Esophagus mucosa (tissue), 1 donor: ENCODE measurements at regions not wholly inside any gene's neighbourhood (a gene's known extent, or its start where the extent isn't known, plus 50 kb on each side); places are given as distances from the start of the nearest gene placed in this dataset.
"Not testable (repeated sequence)": the region's sequence is repeated elsewhere in the genome, so short reads cannot be mapped to it uniquely, and the experiment has no call there.

Experiments used
- ATAC-seq: fragments of 200-7000 bp; cut with Tn5 transposase; one replicate; pipeline ENCODE4 v1.9.1; 2020
- donor health status: DM: yes; HTN: yes; CAD: no.

GRCh38 chr2:167745667-167746066, 501.7 kb downstream of the STK39 start:
- ATAC-seq, result no peak

- not testable (repeated sequence) for ATAC-seq
These were observed 507.5 kb downstream of the STK39 start for GRCh38 chr2:167739921-167740320.

GRCh38 chr2:167733747-167734146, 513.6 kb downstream of the STK39 start:
- ATAC-seq, result no peak

DNA sequence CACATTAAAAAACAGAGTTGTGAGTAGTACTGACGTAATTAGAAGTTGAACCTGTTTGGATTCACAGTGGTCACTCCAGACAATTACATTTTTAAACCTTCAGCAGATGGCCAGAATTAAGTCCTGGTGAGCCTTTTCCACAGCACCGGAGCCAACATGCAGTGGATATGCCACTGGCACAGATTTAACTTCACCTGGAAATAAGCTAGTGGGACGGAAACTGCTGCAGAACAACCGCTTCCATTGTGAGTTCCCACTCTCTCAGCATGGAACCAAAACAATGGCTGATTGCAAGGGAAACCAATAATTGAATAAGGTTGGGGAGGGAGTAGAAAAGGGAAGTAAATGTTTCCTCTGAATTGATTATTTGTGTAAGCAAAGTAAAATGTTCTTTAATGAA, 515.1 kb downstream of the STK39 start:
- ATAC-seq, result no peak

GRCh38 chr2:167729911-167730310, 517.5 kb downstream of the STK39 start:
- no peak for ATAC-seq

- no peak for ATAC-seq
These were observed 520.6 kb downstream of the STK39 start for GRCh38 chr2:167726788-167727187.

- ATAC-seq, result no peak
These were observed 525.8 kb downstream of the STK39 start for GRCh38 chr2:167721593-167721992.

GRCh38 chr2:167719410-167719809, 528.0 kb downstream of the STK39 start:
- no peak for ATAC-seq

DNA sequence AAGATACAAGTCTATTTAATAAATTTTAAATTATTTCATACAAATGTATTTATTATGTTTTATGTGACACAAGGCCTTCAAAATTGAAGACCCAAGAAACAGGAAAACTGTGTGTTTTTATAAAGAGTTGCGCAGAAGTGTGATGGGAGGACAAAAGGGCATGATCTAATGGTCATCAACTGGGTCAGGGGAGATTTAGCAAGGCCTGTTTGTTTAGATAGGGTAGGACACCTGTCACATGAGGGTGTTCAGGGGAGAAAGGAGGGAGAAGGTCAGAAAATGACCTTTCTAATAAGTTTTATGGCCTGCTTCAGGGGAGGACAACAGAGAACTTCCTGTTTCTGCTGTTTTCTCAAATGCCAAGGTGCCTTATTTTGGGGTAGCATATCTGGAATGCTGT, 528.8 kb downstream of the STK39 start:
- no peak for ATAC-seq

DNA sequence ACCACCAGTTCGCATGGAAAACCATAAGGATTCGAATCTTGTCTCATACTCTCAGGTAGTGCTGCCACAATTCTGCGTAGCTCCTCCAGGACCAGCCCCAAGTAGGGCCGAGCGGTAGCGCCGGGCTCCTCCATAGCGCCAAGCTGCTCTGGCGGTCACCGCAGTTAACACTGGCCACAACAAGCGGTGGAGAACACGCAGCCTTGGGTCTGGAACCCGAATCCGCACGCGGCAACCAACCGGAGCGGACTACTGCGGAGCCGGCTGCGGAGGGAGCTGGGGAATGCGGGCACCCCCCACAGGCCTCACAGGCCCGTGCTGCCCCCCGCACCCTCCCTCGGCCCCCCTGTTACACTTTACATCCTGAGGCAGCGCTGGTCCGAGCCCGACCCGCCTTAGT, 531.5 kb downstream of the STK39 start:
- no peak for ATAC-seq

GRCh38 chr2:167715498-167715897, 531.9 kb downstream of the STK39 start:
- not testable (repeated sequence) for ATAC-seq

DNA sequence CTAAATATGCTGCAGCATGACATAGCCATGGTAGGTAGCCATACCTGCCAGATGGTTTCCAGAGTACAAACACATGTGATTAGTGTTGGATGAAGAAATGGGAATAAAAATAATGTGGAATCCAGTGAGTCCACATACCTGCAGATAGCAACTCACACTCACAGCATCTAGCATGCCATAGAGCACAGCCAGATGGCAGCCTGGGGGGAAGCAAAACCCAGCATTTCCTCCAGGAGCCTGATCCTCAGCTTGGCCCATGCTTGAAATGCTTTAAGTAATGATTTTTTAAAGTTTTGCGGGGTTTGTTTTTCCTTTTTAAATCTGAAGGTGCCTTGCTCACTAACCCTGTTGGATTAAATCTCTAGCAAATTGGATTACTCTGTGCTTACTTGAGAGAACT, 535.1 kb downstream of the STK39 start:
- no peak for ATAC-seq

- ATAC-seq, result no peak
These were observed 538.4 kb downstream of the STK39 start for GRCh38 chr2:167708998-167709397.

GRCh38 chr2:167706800-167707199, 540.6 kb downstream of the STK39 start:
- no peak for ATAC-seq

DNA sequence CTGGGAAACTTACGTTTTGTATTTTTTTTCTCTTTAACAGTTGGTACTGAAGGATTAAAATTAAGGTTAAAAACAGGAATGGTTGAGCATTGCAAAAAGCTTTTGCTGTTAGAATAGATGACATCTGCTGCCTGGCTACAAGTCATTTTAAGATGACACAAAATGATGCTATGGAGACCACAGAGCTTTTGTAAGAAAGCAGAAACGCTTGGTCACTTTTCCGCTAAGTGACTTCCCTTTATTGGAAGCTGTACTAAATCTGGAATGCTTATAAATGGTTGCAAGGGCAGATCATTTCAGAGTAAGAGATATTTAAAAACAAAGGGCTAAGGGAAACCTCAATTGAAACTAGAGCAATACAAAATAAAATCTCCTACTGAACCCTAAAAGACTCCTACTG, 544.0 kb downstream of the STK39 start:
- no peak for ATAC-seq

DNA sequence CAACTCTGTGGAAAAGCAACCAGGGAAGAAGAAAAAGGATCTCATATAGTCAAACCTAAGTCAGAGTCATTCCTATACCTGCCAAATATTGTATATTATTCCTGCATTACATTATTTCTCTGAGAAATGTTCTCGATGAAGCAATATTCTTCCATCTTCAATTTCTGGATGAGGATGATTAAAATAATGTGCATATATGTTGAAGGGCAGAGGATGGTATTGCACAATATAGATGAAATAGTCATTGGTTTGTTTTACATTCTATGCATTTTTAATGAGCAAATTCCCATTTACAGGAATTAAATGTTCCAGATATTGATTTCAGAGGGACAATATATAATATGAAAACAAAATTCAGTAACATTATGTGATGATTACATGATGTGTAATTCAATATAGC, 545.2 kb downstream of the STK39 start:
- ATAC-seq, result no peak

GRCh38 chr2:167701651-167702050, 545.7 kb downstream of the STK39 start:
- ATAC-seq, result no peak

DNA sequence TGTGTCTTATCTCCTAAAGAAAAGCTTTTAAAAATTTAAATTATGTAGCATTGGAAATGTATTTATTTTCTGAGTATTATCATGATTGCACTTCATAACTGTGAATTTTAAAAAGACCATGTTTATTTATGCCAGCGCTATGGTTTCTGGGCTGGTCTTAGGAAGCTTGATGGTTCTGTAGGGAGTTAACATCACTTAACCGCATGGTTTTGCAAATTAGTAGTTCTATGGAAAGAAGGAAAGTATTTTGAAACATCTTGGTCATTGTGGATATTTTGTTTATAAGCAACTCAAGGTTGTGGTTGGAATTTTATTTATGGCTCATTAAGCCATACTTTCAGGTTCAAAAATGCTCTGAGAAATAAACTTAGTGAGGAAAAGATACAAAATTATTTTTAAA, 549.4 kb downstream of the STK39 start:
- no peak for ATAC-seq

DNA sequence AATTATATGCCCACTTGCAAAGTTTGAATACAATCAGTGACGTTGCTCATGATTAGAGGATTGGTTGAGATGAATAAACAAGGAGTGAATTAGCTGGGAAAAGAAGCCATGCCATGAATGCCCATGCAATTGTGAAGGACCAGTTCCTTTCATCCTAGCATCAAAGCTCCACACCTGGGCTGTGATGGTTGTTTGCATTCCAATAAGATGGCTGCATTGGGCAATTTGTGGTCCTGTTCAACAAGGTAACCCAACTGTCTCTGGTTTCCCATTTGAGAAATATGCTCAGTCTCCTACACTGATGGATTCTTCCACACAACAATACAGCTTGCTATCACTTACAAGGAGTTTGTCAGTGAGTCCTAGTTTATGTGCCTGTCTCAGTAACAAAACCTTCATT, 550.2 kb downstream of the STK39 start:
- ATAC-seq, result no peak

- ATAC-seq, result no peak
These were observed 554.5 kb downstream of the STK39 start for GRCh38 chr2:167692936-167693335.

GRCh38 chr2:167692191-167692590, 555.2 kb downstream of the STK39 start:
- ATAC-seq, result no peak

DNA sequence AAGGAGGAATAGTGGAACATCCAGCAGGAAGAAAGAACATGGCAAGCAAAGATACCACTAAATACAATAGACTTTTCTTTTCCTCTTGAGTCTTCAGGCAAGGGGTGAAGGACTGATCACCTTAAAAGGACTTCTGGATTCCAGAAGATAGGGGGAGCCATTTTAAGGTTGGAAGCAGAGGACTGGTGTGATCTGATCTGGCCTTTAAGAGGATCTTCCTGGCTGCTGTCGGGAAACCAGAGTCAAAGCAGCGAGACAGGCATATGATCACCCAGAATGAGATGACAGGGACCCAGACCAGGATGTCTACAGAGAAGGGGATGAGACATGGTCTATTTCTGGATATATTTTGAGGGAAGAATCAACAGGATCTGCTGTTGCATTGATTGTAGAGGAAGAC, 558.0 kb downstream of the STK39 start:
- no peak for ATAC-seq

- no peak for ATAC-seq
These were observed 560.7 kb downstream of the STK39 start for GRCh38 chr2:167686691-167687090.

DNA sequence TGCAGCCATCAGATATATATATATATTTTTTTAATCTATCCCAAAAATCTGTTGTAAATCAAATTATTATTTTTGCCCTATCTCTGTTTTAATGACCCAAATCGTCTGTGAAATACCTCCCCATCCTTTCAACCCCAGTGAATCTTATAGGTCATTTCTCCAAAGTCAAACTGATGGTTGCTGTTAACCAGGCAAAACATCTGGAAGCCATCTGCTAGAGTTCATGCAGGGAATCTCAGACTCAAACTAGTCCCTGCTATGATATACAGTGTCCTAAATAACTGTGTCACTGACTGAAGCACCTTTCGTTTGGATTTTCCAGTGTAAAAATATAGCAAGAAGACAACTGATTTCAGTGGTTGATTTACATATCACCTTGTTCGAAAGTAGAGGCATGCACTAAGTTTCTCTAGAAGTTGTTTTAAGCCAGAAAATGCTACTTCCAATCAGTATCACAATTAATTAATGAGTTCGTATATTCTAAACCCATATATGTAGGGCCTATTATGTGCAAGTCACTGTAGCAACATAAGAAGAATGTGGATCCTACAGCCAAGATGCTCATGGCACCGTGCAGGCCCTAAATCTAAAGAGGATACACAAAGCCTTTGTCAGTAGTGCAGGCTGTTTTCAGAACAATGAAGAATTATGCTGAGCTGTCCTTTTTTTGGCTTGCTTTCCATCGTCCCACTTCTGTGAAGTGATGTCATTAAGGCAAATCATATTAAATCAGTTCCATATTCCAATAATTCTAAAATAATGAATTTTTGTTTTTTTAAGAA, 566.0 kb downstream of the STK39 start:
- no peak for ATAC-seq

GRCh38 chr2:167678158-167678557, 569.2 kb downstream of the STK39 start:
- no peak for ATAC-seq
